Large intestine (tissue), 3 donors: ENCODE measurements at regions not wholly inside any gene's neighbourhood (a gene's known extent, or its start where the extent isn't known, plus 50 kb on each side); places are given as distances from the start of the nearest gene placed in this dataset.

Experiments used
- DNase-seq, 2 donors: peaks; one replicate each; pipeline versions ENCODE4 v3.0.0 to v3.0.0-alpha.2; 2013
- H3K27ac ChIP-seq: one replicate; pipeline ENCODE4 v1.5.1; 2013; ENCODE audit warnings: low read length
- H3K27me3 ChIP-seq: 2 replicates; pipeline ENCODE4 v1.6.1; 2013; ENCODE audit warnings: low read length; ENCODE audit not compliant: control insufficient read depth, insufficient read depth
- H3K36me3 ChIP-seq: 2 replicates; pipeline ENCODE4 v1.6.1; 2013; ENCODE audit warnings: low read length; ENCODE audit not compliant: control insufficient read depth, insufficient read depth
- H3K4me1 ChIP-seq: one replicate; pipeline ENCODE4 v1.6.1; 2013; ENCODE audit warnings: low read length; ENCODE audit not compliant: control insufficient read depth, insufficient read depth
- H3K4me3 ChIP-seq: one replicate; pipeline ENCODE4 v1.5.1; 2013; ENCODE audit warnings: low read length
- H3K9me3 ChIP-seq: one replicate; pipeline ENCODE4 v1.6.1; 2013; ENCODE audit warnings: mild to moderate bottlenecking, low read depth, low read length, moderate library complexity; ENCODE audit not compliant: control insufficient read depth
- WGBS: methylation state at CpG from one replicate; pipeline ENCODE4 v1.1.5; 2013; ENCODE audit warnings: low lambda C conversion rate; ENCODE audit not compliant: insufficient coverage; 5-methylcytosine and 5-hydroxymethylcytosine counted together

- Histone ChIP-seq H3K9me3 (peaks cover 3% of the 10 kb centered on the region), H3K36me3 (no peaks in the 10 kb centered on the region), H3K4me3 (no peak overlapping the region), H3K4me1 (no peaks in the 10 kb centered on the region), H3K27ac (no peak overlapping the region), H3K27me3 (peaks cover 15% of the 10 kb centered on the region)
- DNase-seq = no peak
- WGBS = no CpG with 5 or more reads among the region's 39 CpGs
Observed at GRCh38 chr16:87053016-87053982, 263.9 kb downstream of the C16orf95 start.

- no CpG with 5 or more reads among the region's 5 CpGs for WGBS
- peaks cover 3% of the 10 kb centered on the region for H3K9me3 ChIP-seq
- H3K27me3 ChIP-seq = peaks cover 15% of the 10 kb centered on the region
- H3K27ac ChIP-seq = no peak overlapping the region
- H3K36me3 ChIP-seq = no peaks in the 10 kb centered on the region
- no peak for DNase-seq
- no peak overlapping the region for H3K4me3 ChIP-seq
- no peaks in the 10 kb centered on the region for H3K4me1 ChIP-seq
Observed at GRCh38 chr16:87054154-87054553, 263.0 kb downstream of the C16orf95 start.

- H3K27ac ChIP-seq = no peak overlapping the region
- no CpG with 5 or more reads among the region's 4 CpGs for WGBS
- no peak overlapping the region for H3K4me3 ChIP-seq
- peaks cover 3% of the 10 kb centered on the region for H3K9me3 ChIP-seq
- no peak for DNase-seq
- H3K36me3 ChIP-seq = no peaks in the 10 kb centered on the region
- H3K27me3 ChIP-seq = peaks cover 15% of the 10 kb centered on the region
- no peaks in the 10 kb centered on the region for H3K4me1 ChIP-seq
Observed at GRCh38 chr16:87054856-87055255, 262.3 kb downstream of the C16orf95 start.

- Histone ChIP-seq H3K9me3 (peaks cover 3% of the 10 kb centered on the region), H3K4me3 (no peak overlapping the region), H3K27me3 (peaks cover 17% of the 10 kb centered on the region), H3K27ac (no peak overlapping the region), H3K4me1 (no peaks in the 10 kb centered on the region), H3K36me3 (no peaks in the 10 kb centered on the region)
- no CpG with 5 or more reads among the region's 4 CpGs for WGBS
- DNase-seq = no peak
Observed at GRCh38 chr16:87056083-87056482, 261.1 kb downstream of the C16orf95 start.

- no CpG with 5 or more reads among the region's 15 CpGs for WGBS
- no peak for DNase-seq
- H3K9me3 ChIP-seq = peaks cover 3% of the 10 kb centered on the region
- H3K4me3 ChIP-seq = no peak overlapping the region
- H3K27me3 ChIP-seq = peaks cover 17% of the 10 kb centered on the region
- H3K27ac ChIP-seq = no peak overlapping the region
- H3K4me1 ChIP-seq = no peaks in the 10 kb centered on the region
- no peaks in the 10 kb centered on the region for H3K36me3 ChIP-seq
Observed at GRCh38 chr16:87056551-87056950, 260.6 kb downstream of the C16orf95 start.

- H3K9me3 ChIP-seq = peaks cover 3% of the 10 kb centered on the region
- H3K4me1 ChIP-seq = no peaks in the 10 kb centered on the region
- DNase-seq = no peak
- H3K27ac ChIP-seq = no peak overlapping the region
- peaks cover 19% of the 10 kb centered on the region for H3K27me3 ChIP-seq
- 80% methylated on average over 7 of the region's 26 CpGs for WGBS
- H3K36me3 ChIP-seq = no peaks in the 10 kb centered on the region
- no peak overlapping the region for H3K4me3 ChIP-seq
Observed at GRCh38 chr16:87057211-87057881, 259.8 kb downstream of the C16orf95 start.

GRCh38 chr16:87057951-87058560 is 259.1 kb downstream of the C16orf95 start:
- Histone ChIP-seq H3K36me3 (no peaks in the 10 kb centered on the region), H3K9me3 (peaks cover 3% of the 10 kb centered on the region), H3K27me3 (peaks cover 13% of the 10 kb centered on the region), H3K27ac (no peak overlapping the region), H3K4me1 (peaks cover 2% of the 10 kb centered on the region), H3K4me3 (no peak overlapping the region)
- 100% methylated on average over 1 of the region's 26 CpGs for WGBS
- no peak for DNase-seq

GRCh38 chr16:87058728-87059250 is 258.4 kb downstream of the C16orf95 start:
- peaks cover 3% of the 10 kb centered on the region for H3K9me3 ChIP-seq
- peaks cover 2% of the 10 kb centered on the region for H3K4me1 ChIP-seq
- no peaks in the 10 kb centered on the region for H3K36me3 ChIP-seq
- no peak overlapping the region for H3K4me3 ChIP-seq
- no peak for DNase-seq
- peaks cover 6% of the 10 kb centered on the region for H3K27me3 ChIP-seq
- no peak overlapping the region for H3K27ac ChIP-seq
- no CpG with 5 or more reads among the region's 17 CpGs for WGBS

- Histone ChIP-seq H3K4me3 (no peak overlapping the region), H3K4me1 (peaks cover 2% of the 10 kb centered on the region), H3K27me3 (peaks cover 13% of the 10 kb centered on the region), H3K36me3 (no peaks in the 10 kb centered on the region), H3K27ac (no peak overlapping the region), H3K9me3 (peaks cover 3% of the 10 kb centered on the region)
- WGBS = no CpG with 5 or more reads among the region's 16 CpGs
- DNase-seq = no peak
Observed at GRCh38 chr16:87060034-87060986, 256.9 kb downstream of the C16orf95 start.
